OCI-LY3 (cell line): ENCODE measurements at regions not wholly inside any gene's neighbourhood (a gene's known extent, or its start where the extent isn't known, plus 50 kb on each side); places are given as distances from the start of the nearest gene placed in this dataset.

Experiments
- CTCF ChIP-seq: fragments of 200-600, 300-600 bp; sonication (generic); IDR thresholded peaks from 2 replicates; pipeline ENCODE4 v1.5.1; 2014; ENCODE audit warnings: antibody characterized with exemption, low read length, low read depth
- EZH2phosphoT487 ChIP-seq: fragments of 200-600 bp; shearing (Covaris generic); IDR thresholded peaks from 2 replicates; pipeline ENCODE4 v1.6.1; 2018; ENCODE audit warnings: antibody characterized with exemption, mixed run types, low read depth

GRCh38 chr9:118938581-118938980, 430.7 kb downstream of the BRINP1 start:
- TF ChIP-seq CTCF (no peak), EZH2phosphoT487 (no peak)
